ENCODE measurements at regions not wholly inside any gene's neighbourhood (a gene's known extent, or its start where the extent isn't known, plus 50 kb on each side); places are given as distances from the start of the nearest gene placed in this dataset.

GRCh38 chr11:43549624-43550023 is 130.9 kb upstream of the HSD17B12 start:
- Histone ChIP-seq H3K9me3 (no peaks in the 10 kb centered on the region), H3K27ac (no peak overlapping the region), H3K4me1 (peaks cover 6% of the 10 kb centered on the region), H3K27me3 (ENCODE audit: low read depth) (peaks cover 46% of the 10 kb centered on the region), H3K4me3 (no peak overlapping the region), H3K36me3 (no peaks in the 10 kb centered on the region)
- intact Hi-C loops (cut with DNase I), result no loop called here
- no peak for TF ChIP-seq CTCF (IDR thresholded peaks at IDR 0.05)
- ATAC-seq (no peak), DNase-seq (no peak)

DNA sequence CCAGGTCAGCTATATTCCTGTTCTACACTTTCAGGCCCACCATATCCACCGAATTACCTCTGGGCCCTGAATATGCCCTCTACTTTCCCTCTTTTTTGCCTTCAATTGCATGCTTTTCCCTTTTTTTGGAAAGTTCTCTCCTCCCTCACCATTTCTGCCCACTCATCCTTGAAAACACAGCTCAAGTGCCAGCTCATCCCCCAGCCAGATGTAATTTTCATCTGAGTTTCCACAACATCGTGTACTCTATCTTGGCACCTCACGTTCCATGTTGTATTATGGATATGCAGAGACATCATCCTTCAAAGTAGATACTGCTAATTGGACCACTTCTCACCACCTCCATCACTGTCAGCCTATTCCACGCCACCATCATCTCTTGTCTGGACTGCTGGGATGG is 129.8 kb upstream of the HSD17B12 start:
- Histone ChIP-seq H3K27me3 (ENCODE audit: low read depth) (peaks cover 54% of the 10 kb centered on the region), H3K36me3 (no peaks in the 10 kb centered on the region), H3K9me3 (no peaks in the 10 kb centered on the region), H3K4me3 (no peak overlapping the region), H3K27ac (no peak overlapping the region), H3K4me1 (peaks cover 6% of the 10 kb centered on the region)
- no peak for ATAC-seq
- intact Hi-C loops (cut with DNase I), result no loop called here
- TF ChIP-seq CTCF (IDR thresholded peaks at IDR 0.05), result no peak
- DNase-seq, result no peak

DNA sequence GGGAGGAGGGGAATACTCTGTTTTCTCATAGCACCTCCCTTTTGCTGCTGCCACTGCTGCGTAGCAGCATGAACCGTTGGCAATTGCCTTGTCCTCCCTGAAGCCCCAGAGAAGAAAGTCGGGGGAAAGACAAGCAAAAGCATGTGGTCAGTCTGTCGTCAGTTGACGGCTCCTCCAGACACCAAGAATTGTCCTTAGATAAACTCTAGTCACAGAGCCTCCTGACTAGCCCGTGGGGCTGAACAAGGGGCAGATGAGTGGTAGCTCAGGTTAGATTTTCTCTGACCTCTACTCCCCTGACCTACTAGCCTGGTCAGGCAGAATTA is 126.4 kb upstream of the HSD17B12 start:
- DNase-seq (no peak), ATAC-seq (no peak)
- Histone ChIP-seq H3K9me3 (no peaks in the 10 kb centered on the region), H3K4me1 (peaks cover 6% of the 10 kb centered on the region), H3K27me3 (ENCODE audit: low read depth) (peaks cover 54% of the 10 kb centered on the region), H3K36me3 (no peaks in the 10 kb centered on the region), H3K4me3 (no peak overlapping the region), H3K27ac (no peak overlapping the region)
- intact Hi-C loops (cut with DNase I), result no loop called here
- no peak for TF ChIP-seq CTCF (IDR thresholded peaks at IDR 0.05)

GRCh38 chr11:43555186-43555585 is 125.4 kb upstream of the HSD17B12 start:
- DNase-seq (no peak), ATAC-seq (no peak)
- no peaks in the 10 kb centered on the region for H3K9me3 ChIP-seq
- TF ChIP-seq CTCF (IDR thresholded peaks at IDR 0.05), result no peak
- no peak overlapping the region for H3K4me3 ChIP-seq
- H3K27ac ChIP-seq, result no peak overlapping the region
- H3K36me3 ChIP-seq, result no peaks in the 10 kb centered on the region
- intact Hi-C loops (cut with DNase I), result no loop called here
- H3K27me3 ChIP-seq (ENCODE audit: low read depth), result peaks cover 63% of the 10 kb centered on the region
- H3K4me1 ChIP-seq, result peaks cover 6% of the 10 kb centered on the region

DNA sequence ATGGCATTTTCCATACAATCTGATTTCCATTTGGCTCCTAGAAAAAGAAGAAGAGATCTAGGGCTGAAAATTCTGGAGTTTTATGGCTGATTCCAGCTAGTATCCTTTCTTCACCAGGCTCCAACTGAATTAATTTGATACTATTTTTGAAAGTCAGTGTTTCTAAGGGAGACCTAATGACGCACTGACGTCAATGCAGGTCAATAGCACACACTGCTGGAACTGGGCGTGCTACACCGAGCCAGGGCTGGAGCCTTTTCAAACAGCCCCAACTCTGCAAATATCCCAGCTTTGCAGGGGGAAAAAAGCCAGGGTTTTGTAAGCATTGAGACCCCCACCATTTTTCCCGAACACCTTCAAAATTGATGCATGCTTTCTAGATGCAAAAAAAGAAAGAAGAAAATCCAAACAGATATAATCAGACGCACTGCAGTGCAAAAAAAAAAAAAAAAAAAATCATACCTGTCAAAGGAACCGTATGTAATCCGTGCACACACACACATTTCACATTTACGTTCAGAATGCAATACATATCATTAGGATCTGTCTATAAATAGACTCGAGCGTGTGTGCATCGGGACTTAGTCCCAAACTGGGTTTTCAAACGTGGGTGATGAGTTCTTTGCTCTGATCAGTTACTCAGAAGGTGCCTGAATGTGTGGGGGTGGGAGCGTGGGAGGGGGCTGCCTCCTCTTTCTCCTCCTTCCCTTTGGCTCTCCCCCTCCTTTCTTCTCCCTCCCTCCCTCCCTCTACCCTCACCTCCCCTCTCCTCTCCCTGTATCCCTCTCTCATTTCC is 124.5 kb upstream of the HSD17B12 start:
- DNase-seq (no peak), ATAC-seq (peak; percentile 70 to 71)
- intact Hi-C loops (cut with DNase I), result no loop called here
- Histone ChIP-seq H3K27ac (no peak overlapping the region), H3K9me3 (no peaks in the 10 kb centered on the region), H3K4me1 (peaks cover 6% of the 10 kb centered on the region), H3K4me3 (no peak overlapping the region), H3K36me3 (no peaks in the 10 kb centered on the region), H3K27me3 (ENCODE audit: low read depth) (peaks cover 69% of the 10 kb centered on the region)
- no peak for TF ChIP-seq CTCF (IDR thresholded peaks at IDR 0.05)
